Stomach (tissue), 4 donors: ENCODE measurements at regions not wholly inside any gene's neighbourhood (a gene's known extent, or its start where the extent isn't known, plus 50 kb on each side); places are given as distances from the start of the nearest gene placed in this dataset.
"Not testable (repeated sequence)": the region's sequence is repeated elsewhere in the genome, so short reads cannot be mapped to it uniquely, and the experiment has no call there.

ENCODE experiments used
- CTCF ChIP-seq, 7 experiments: fragments of 450-650 bp in 4 of 7; fragments of 200-600 bp in 3 of 7; sonication (generic) in 3 of 7; IDR thresholded peaks; one replicate each; pipeline ENCODE4 v1.5.1; 2016 to 2019; ENCODE audit warnings: antibody characterized with exemption in 7 of 7, control low read depth in 2 of 7, mild to moderate bottlenecking in 1 of 7
- EP300 ChIP-seq: sonication (generic); formaldehyde crosslinking; IDR thresholded peaks from one replicate; pipeline ENCODE4 v1.6.1; 2017; ENCODE audit warnings: antibody characterized with exemption
- POLR2A ChIP-seq, 4 donors: fragments of 450-650 bp; IDR thresholded peaks; one replicate each; pipeline ENCODE4 v1.6.1; 2016; ENCODE audit warnings: antibody characterized with exemption in 4 of 4, control low read depth in 2 of 4, mild to moderate bottlenecking in 1 of 4, moderate library complexity in 1 of 4
- POLR2AphosphoS5 ChIP-seq, 3 donors: sonication (generic); formaldehyde crosslinking; IDR thresholded peaks; one replicate each; pipeline ENCODE4 v1.6.1; 2016; ENCODE audit warnings: antibody characterized with exemption in 3 of 3

DNA sequence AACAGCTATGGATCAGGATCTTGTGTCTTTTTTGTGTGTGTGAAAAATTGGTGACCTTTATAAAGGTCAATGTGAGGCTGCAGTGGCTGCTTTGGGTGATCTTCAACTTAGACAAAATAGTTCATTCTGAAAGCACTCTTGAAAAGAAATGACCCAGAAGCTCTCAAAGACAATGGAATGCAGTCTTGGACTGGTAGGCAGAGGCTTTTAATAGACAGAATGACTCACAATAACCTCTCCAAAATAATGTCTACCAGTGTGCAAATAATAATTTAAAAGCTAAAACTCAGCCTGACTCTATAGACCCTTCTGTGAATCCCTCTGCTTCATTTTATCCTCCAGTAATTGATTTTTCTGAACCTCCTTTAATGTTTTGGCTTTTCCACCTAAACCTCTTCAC lies 310.0 kb downstream of the SRGAP2C start:
- not testable (repeated sequence) for TF ChIP-seq CTCF (IDR thresholded peaks at IDR 0.05); EP300; POLR2AphosphoS5 (IDR thresholded peaks at IDR 0.05); POLR2A (IDR thresholded peaks at IDR 0.05)
